GM18909 (cell line): ENCODE measurements at regions not wholly inside any gene's neighbourhood (a gene's known extent, or its start where the extent isn't known, plus 50 kb on each side); places are given as distances from the start of the nearest gene placed in this dataset.
"Not testable (repeated sequence)": the region's sequence is repeated elsewhere in the genome, so short reads cannot be mapped to it uniquely, and the experiment has no call there.

Experiments used
- ATAC-seq: cut with Tn5 transposase; IDR thresholded peaks from one replicate; pipeline ENCODE4 v1.9.1; 2021; ENCODE audit warnings: mild to moderate bottlenecking; ENCODE audit not compliant: unreplicated experiment, poor library complexity

DNA sequence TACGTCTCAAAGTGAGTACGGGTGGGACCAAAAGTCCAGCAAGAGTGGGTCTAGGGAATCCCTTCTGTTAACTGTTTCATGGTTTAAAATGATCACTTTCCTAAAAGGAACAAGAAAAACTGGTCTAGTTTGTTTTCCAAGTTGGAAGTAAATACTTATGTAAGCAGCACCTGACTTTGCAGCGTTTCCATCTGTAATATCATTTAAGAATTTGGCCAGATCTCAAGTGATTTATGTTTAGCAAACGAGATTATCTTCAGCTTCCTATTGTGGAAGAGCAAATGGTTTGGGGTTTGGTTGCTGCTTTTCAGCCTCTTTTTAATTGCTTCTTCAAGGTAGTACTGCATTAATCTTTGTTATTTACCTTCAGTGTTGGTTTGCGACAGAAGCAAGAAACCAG is 50.4 kb downstream of the FHIP1A start:
- ATAC-seq = no peak

DNA sequence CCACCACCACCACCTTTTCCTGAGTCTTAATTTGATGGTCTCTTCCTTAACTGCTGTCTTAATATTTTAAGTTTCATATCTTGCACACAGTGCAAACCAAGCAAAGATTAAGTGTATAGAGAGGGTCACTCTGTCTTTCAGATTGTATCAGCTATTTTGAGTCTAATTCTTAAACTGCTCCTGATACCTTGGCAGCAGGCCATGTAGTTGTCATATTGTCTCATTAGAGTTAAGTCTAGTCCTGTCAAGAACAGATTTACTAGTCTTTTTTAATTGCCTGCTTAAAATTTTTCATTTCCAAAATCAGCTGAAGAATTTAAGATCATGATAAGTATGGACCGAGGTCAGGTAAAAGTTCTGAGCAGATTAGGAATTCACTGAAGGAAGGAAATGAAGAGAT is 51.5 kb downstream of the FHIP1A start:
- ATAC-seq = no peak

DNA sequence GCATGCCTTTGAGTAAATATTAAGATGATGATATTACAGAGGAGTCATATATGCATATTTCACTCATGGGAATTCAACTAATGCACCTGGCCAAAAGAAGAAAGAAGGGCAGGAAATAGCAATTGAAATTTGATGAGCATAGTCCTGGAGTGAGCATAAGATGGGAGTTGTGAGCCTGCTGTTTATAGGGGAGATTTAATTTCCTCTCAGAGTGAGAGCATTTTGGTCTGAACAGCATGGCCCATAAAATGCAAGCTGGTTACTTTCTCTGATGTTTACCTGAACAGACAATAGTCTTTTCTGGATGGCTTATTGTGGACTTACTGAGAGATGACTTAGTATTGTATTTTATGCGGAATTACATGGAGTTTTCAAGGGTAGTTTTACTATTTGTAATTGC is 53.6 kb downstream of the FHIP1A start:
- ATAC-seq = no peak

DNA sequence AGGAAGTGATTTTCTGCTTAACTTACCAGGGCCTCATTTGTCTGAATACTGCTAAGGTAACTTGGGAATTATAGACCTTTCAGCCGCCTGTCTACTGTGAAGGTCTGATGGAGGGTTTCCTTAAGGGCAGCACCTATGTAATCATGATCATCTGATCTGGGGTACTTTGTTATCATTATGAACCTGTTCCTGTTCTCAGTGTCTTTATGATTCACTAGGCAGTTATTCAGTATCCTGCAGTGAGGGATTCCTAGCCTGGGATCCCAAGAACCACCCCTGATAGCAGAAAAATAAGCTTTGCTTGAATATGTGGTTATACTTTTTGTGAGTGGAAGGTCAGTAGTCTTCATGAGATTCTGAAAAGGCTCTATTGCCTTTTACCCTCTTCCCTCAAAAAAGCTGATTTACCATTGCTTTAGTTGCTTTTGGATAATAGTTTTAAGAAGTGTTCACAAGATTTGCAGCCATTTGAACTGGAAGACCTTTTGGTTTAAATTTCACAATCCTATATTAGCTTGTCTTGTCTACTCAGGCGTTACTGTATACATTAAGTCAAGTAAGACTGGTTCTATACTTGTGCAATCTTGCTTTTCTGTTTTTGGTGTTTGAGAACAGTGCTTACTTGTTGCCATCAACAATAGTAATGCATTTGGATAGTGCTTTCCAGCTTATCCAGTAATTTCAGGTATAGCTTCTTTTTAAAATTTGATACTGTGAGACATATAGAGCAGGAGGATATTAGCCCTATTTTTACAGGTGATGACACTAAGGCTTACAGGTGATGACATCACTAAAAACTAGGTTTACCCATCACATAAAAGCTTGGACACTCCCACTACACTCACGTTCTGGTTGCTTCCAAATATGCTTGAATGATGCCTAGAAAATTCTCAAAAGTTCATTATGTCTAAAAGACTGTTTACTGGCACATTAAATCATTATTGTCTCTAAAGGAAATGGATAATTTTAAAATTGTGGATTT is 60.0 kb downstream of the FHIP1A start:
- no peak for ATAC-seq

DNA sequence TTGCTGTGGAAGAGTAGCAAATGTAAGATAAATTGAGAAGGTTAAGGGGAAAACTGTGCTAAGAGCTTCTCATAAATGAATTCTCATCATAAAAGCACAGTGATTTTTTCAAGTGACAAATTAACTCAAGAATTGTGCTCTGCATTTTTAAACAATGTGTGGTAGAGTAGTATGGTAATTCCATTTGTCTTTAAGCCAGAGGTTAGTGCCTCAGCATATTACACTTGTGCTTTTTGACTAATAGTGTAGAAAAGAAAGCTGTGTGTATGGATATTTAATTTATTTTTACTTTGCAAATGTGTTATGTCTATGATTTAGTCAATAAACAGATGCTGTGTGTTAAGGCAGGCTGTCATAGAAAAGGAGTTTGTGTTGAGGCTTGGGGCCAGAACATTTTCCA is 61.0 kb downstream of the FHIP1A start:
- ATAC-seq = no peak

DNA sequence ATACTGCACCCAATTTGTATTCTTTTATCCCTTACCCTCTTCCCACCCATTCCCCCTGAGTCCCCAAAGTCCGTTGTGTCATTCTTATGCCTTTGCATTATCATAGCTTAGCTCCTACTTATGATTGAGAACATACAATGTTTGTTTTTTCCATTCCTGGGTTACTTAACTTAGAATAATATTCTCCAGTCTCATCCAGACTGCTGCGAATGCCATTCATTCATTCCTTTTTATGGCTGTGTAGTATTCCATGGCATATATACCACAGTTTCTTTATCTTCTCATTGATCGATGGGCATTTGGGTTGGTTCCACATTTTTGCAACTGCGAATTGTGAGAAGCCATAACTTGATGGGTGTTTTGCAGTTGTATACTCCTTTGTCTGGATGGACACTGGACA is 62.8 kb downstream of the FHIP1A start:
- ATAC-seq = no peak

DNA sequence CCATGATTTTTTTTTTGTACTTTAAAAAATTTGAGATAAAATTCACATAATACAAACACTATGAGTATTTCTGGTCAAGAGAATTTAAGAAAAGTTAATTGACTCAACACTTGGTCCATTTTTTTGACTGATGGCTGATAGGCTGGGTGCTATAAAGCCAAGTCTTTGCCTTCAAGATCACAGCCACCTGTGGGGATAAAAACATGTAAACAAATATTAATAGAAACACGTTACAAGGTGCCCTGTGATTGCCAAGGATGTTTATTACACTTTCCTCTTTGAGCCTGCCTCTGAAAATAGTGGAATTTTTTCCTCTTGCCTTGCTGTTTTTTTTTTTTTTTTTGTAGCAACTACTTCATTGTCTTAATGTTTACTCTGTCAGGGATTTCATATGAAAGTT is 63.3 kb downstream of the FHIP1A start:
- ATAC-seq = no peak

DNA sequence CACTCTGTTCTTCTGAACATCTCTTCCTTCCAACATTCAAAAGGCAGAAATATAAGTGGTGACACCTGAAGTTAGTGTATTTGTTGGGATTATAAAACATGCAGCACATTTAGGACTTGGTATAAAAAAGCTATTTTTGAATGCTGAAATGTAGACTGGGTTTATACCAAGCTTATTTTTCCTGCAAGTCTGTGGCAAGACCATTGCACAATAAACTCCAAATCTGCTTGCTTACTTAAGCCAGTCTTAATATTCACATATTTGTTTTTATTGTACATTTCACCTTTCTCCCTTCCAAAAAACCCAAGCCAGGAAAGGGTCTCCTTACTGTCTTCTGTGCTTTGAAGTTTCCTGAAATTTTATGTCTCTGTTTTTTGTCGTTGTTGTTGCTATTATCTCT is 63.7 kb downstream of the FHIP1A start:
- no peak for ATAC-seq

DNA sequence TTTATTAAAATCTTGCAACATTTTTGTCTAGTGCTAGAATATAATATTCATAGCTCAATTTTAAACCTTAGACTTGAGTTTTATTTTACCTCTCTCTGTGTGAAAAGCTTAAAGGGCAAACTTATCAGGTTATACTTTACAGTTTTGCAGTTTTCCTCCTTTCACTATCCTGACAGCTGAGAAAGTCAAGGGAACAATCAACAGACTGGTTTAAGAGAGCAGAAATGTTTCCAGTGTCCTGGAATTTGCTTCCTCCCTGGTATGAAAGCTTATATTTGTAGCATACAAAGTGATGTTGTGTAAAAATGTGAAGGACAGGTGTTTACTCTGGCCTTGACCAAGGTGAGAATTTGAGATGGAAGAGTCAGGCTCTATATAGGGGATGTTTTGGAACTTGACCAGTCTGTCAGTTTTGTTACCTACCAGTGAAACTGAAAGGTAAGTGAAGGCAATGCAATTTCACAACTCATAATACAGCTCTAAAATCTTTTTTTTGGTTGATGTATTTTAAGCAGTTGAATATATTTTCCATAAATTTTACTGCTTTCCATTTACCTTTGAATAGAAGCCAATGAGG is 64.6 kb downstream of the FHIP1A start:
- no peak for ATAC-seq

DNA sequence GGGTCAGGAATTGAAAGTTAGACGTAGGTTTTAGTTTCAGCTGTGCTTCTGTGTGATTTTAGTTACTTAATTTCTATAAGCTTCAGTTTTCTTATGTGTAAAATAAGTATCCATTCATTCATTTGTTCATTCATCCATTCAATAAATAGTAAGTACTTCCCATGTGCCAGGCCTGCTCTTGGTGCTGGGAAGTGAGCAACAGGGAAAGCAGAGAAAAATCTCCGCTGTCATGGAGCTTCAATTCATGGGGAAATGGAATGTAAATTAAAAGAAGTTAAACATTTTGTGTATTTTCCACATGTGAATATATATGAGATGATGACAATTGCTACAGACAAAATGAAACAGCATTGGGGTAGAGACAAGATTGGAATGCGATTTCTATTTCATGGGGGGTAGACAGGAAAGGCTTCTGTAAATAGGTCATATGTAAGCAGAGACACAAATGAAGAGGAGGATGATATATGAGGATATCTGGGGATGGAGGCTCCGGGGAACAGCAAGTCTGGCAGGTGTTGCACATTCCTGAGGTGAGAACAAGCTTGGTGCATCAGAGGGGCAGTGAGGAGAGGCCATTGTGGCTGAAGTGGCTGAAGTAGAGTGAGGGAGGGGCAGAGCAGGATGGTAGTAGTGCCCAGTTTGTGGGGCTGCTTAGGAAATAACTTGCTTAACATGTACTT is 66.2 kb downstream of the FHIP1A start:
- ATAC-seq = no peak

DNA sequence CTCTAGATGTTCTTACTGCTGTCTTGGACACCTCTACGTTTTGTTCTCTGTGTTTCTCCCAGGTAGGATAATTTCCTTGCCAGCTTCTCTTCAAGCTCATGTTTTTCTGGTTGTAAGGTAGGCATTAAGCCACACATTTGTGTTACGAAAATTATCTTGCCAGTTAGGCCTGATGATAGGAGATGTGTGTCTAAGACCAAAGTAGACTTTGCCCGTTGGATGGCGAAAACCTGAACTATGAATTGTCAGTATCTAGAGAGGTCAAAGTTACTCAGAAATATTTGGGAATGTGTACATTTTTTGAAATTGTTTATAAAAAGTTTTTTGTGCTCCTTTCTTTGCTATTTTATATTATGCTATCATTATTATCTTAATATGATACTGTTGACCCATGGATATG is 72.8 kb downstream of the FHIP1A start:
- no peak for ATAC-seq

DNA sequence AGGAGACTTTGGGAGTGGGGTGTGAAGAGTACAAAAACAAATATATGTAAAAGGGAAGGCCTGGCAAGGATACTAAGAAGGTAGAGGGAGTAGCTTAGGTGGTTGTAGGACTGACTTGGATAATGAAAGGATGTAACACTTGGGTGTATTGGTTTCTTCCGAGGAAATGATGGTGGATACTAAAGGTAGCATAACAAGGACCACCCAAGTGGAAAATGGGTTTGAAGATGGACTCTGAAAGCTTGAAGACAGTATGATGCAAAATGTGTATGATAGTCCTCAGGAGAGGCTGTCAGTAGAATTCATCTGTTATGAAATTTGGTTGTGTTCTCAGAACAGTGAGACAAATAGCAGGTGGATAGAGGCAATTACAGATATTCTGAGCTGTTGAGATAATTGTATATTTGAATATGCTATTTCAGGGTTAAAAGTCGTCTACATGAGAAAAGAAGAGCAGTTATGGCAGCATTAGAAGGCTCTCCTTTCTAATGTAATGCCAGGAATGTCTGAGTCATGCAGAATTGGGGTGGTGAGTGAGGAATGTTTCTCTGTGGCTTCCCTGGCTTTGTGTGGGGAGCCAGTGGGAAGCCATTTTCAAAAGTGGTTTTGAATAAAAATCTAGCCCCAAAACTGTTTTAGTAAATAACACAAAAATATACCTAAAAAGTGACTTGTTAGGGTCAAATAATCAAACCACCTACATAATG is 75.6 kb downstream of the FHIP1A start:
- ATAC-seq = no peak

DNA sequence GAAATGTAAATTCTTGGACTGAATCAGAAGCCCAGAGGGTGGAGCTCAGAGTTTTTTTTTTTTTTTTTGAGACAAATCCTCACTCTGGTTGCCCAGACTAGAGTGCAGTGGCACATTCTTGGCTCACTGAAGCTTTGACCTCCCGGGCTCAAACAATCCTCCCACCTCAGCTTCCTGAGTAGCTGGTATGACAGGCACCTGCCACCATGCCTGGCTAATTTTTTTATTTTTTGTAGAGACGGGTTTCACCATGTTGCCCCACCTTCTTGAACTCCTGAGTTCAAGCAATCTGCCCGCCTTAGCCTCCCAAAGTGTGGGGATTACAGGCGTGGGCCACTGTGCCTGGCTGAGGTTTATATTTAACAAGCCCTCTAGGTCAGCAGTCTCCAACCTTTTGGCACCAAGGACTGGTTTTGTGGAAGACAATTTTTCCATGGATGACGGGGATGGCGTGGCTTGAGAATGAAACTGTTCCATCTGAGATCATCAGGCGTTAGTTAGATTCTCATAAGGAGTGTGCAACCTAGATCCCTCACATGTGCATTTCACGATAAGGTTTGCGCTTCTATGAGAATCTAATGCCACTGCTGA is 76.7 kb downstream of the FHIP1A start:
- ATAC-seq = no peak

DNA sequence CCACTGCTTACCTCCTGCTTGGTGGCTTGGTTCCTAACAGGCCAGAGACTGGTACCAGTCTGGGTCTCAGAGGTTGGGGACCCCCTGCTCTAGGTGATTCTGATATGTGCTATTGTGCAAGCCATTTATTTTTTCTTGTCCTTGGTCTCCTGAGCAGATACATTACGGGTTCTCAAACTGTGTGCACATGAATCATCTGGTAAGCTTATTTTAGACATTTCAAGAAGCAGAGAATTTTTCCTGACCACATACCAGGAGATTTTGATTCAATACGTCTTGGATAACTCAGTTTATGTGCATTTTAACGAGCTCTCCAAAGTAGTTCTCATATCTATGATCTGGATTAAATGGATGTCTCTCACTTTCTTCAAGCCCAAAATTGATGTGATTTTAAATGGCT is 77.2 kb downstream of the FHIP1A start:
- no peak for ATAC-seq

DNA sequence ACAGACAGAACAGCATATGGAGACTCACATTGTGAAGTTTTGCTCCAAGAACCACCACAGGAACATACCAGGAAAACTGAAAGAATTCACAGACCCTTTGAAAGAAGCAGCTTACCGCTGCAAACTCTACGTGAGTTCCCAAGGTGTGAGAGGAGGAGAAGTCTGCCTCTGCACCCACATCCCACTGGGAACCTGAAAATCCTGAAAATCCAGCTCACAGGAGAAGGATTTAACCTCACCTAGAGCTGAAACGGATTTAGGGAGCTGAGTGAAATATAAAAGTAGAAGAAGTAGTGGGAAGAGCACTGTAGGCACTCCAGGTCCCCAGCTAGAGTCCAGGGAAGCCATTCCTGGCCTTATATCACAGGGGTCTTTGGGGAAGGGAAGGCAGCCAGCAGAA is 80.0 kb downstream of the FHIP1A start:
- no peak for ATAC-seq

DNA sequence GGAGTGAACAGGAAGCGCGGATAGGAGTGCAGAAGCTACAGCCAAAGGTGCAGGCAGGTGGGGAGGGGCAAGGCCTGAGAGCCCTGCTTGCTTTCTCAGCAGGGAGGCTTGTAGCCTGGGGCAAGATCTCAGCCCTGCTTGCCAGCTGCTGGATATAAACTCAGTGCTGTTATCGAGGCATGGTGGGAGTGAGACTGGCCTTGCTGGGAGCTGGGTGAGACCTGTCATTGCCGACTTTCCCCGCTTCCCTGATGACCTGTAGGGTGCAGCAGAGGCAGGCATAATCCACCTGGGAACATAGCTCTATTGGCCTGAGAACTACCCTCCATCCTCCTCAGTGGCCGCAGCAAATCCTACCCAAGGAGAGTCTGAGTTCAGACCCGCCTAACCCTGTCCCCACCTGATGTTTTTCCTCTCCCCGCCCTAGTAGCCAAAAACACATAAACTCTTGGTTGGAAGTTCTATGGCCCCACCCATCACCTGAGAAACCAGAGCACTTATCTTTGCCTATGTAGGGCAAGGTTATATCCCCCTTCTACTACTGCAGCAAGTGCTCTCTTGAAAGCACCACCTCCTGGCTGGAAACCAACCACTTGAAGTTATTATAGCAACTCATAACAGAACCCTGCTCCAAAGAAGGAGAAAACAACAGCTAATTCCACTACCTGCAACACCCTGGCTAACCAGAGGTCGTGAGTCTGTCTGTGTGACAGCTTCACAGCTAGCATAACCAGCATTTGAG is 80.7 kb downstream of the FHIP1A start:
- no peak for ATAC-seq

DNA sequence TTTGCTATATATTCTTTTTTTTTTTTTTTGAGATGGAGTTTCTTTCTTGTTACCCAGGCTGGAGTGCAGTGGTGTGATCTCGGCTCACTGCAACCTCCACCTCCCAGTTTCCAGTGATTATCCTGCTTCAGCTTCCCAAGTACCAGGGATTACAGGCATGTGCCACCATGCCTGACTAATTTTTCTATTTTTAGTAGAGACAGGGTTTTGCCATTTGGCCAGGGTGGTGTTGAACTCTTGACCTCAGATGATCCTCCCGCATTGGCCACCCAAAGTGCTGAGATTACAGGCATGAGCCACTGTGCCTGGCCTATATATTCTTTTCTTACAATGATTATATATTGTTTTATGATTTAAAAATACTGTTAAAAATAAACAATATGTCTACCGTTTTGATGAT is 86.6 kb downstream of the FHIP1A start:
- ATAC-seq = not testable (repeated sequence)

DNA sequence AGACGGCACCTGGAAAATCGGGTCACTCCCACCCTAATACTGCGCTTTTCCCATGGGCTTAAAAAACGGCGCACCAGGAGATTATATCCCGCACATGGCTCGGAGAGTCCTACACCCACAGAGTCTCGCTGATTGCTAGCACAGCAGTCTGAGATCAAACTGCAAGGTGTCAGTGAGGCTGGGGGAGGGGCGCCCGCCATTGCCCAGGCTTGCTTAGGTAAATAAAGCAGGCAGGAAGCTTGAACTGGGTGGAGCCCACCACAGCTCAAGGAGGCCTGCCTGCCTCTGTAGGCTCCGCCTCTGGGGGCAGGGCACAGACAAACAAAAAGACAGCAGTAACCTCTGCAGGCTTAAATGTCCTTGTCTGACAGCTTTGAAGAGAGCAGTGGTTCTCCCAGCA is 102.6 kb downstream of the FHIP1A start:
- ATAC-seq = not testable (repeated sequence)

DNA sequence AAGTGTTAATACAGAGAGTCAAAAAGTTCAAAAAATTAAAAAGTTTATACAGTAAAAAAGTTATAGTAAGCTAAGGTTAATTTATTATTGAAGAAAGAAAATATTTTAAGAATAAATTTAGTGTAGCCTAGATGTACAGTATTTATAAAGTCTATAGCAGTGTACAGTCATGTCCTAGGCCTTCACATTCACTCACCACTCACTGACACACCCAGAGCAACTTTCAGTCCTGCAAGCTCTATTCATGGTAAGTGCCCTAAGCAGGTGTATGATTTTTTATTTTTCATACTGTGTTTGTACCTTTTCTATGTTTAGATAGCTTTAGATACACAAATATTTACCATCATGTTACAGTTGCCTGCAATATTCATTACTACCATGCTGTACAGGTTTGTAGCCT is 108.9 kb downstream of the FHIP1A start:
- no peak for ATAC-seq

DNA sequence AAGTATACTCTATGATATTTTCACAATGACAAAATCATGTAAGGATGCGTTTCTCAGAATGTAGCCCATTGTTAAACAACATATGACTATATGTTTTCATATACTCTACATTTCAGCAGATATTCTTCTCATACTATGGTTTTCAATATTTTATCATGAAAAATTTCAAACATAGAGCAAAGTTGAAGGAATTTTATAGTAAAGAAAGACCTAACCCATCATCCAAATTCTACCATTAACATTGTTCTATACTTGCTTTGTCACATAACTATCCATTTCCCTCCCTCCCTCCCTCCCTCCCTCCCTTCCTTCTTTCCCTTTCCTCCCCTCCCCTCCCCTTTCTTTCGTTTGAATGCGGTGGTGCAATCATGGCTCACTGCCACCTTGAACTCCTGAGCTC is 109.4 kb downstream of the FHIP1A start:
- ATAC-seq = no peak
